Liver (tissue), 8 donors: ENCODE measurements at regions not wholly inside any gene's neighbourhood (a gene's known extent, or its start where the extent isn't known, plus 50 kb on each side); places are given as distances from the start of the nearest gene placed in this dataset.

Experiments used
- DNase-seq: peaks from one replicate; pipeline ENCODE4 v3.0.0-alpha.2; 2017; ENCODE audit warnings: low spot score
- H3K27ac ChIP-seq, 2 donors: one replicate each; pipeline ENCODE4 v1.7.0; 2013; ENCODE audit warnings: inconsistent platforms in 2 of 2, low read length in 2 of 2, control low read depth in 1 of 2, low read depth in 1 of 2, mild to moderate bottlenecking in 1 of 2
- H3K27me3 ChIP-seq, 4 donors: one replicate each; pipeline versions ENCODE4 v1.6.1 to v1.7.0; 2013; ENCODE audit warnings: low read length in 3 of 4, inconsistent platforms in 1 of 4, mild to moderate bottlenecking in 1 of 4, moderate library complexity in 1 of 4; ENCODE audit not compliant: control insufficient read depth in 4 of 4, insufficient read depth in 4 of 4
- H3K36me3 ChIP-seq, 4 donors: one replicate each; pipeline versions ENCODE4 v1.6.1 to v1.7.0; 2013; ENCODE audit warnings: low read length in 3 of 4, mild to moderate bottlenecking in 3 of 4, low read depth in 1 of 4, moderate library complexity in 1 of 4; ENCODE audit not compliant: control insufficient read depth in 4 of 4, insufficient read depth in 3 of 4
- H3K4me1 ChIP-seq, 4 donors: one replicate each; pipeline versions ENCODE4 v1.6.1 to v1.7.0; 2013; ENCODE audit warnings: low read length in 3 of 4, mild to moderate bottlenecking in 3 of 4, moderate library complexity in 1 of 4; ENCODE audit not compliant: control insufficient read depth in 4 of 4, insufficient read depth in 4 of 4
- H3K4me3 ChIP-seq, 3 donors: one replicate each; pipeline versions ENCODE4 v1.6.1 to v1.7.0; 2013; ENCODE audit warnings: low read length in 3 of 3, control low read depth in 1 of 3, low read depth in 1 of 3, mild to moderate bottlenecking in 1 of 3
- H3K9ac ChIP-seq, 2 donors: one replicate each; pipeline ENCODE4 v1.7.0; 2013; ENCODE audit warnings: low read length in 2 of 2, mild to moderate bottlenecking in 2 of 2, moderate library complexity in 2 of 2, control low read depth in 1 of 2, low read depth in 1 of 2
- H3K9me3 ChIP-seq, 4 donors: one replicate each; pipeline versions ENCODE4 v1.6.1 to v1.7.0; 2013; ENCODE audit warnings: low read length in 3 of 4; ENCODE audit not compliant: control insufficient read depth in 4 of 4
- CTCF ChIP-seq: fragments of 150-350 bp; IDR thresholded peaks from 2 replicates; pipeline ENCODE4 v1.5.1; 2017; ENCODE audit warnings: improper control_type of control experiment, low read depth, low read length; ENCODE audit not compliant: missing input control
- EGR1 ChIP-seq, 2 donors: IDR thresholded peaks; 2 replicates each; pipeline ENCODE4 v1.6.1; 2016 to 2018; ENCODE audit warnings: antibody characterized with exemption in 2 of 2, low read depth in 2 of 2
- FOXA1 ChIP-seq: IDR thresholded peaks from 2 replicates; pipeline ENCODE4 v1.6.1; 2016; ENCODE audit warnings: antibody characterized with exemption
- FOXA2 ChIP-seq: IDR thresholded peaks from 2 replicates; pipeline ENCODE4 v1.6.1; 2016; ENCODE audit warnings: antibody characterized with exemption
- GABPA ChIP-seq, 2 donors: IDR thresholded peaks in 1 of 2; conservative IDR thresholded peaks in 1 of 2; 2 replicates each; pipeline ENCODE4 v1.6.1; 2016; ENCODE audit warnings: antibody characterized with exemption in 2 of 2, mild to moderate bottlenecking in 1 of 2, moderate library complexity in 1 of 2
- HNF4A ChIP-seq, 2 donors: conservative IDR thresholded peaks; 2 replicates each; pipeline ENCODE4 v1.6.1; 2016; ENCODE audit warnings: antibody characterized with exemption in 2 of 2, mild to moderate bottlenecking in 2 of 2
- HNF4G ChIP-seq: IDR thresholded peaks from 2 replicates; pipeline ENCODE4 v1.6.1; 2016; ENCODE audit warnings: antibody characterized with exemption
- JUND ChIP-seq, 2 donors: IDR thresholded peaks; 2 replicates each; pipeline ENCODE4 v1.6.1; 2016; ENCODE audit warnings: antibody characterized with exemption in 2 of 2
- MAX ChIP-seq: IDR thresholded peaks from 2 replicates; pipeline ENCODE4 v1.6.1; 2016; ENCODE audit warnings: antibody characterized with exemption
- NR2F2 ChIP-seq: IDR thresholded peaks from 2 replicates; pipeline ENCODE4 v1.6.1; 2016; ENCODE audit warnings: antibody characterized with exemption
- RAD21 ChIP-seq, 2 donors: IDR thresholded peaks; 2 replicates each; pipeline ENCODE4 v1.6.1; 2016; ENCODE audit warnings: antibody characterized with exemption in 2 of 2, mild to moderate bottlenecking in 2 of 2
- REST ChIP-seq: IDR thresholded peaks from 2 replicates; pipeline ENCODE4 v1.6.1; 2016; ENCODE audit warnings: antibody characterized with exemption, mild to moderate bottlenecking
- RXRA ChIP-seq, 2 donors: IDR thresholded peaks; 2 replicates each; pipeline ENCODE4 v1.6.1; 2017 to 2018; ENCODE audit warnings: antibody characterized with exemption in 2 of 2, mild to moderate bottlenecking in 1 of 2
- SP1 ChIP-seq: IDR thresholded peaks from 2 replicates; pipeline ENCODE4 v1.6.1; 2018; ENCODE audit warnings: antibody characterized with exemption, mild to moderate bottlenecking
- WGBS: extraction: QIAGEN DNeasy Blood & Tissue Kit; methylation state at CpG from one replicate; pipeline ENCODE4 v1.1.7; 2013; 5-methylcytosine and 5-hydroxymethylcytosine counted together
- donor health status: healthy.
- donor health status: healthy.
- donor health status: healthy.
- donor health status: healthy.
- donor health status: healthy.

- 62% methylated on average over 2 of the region's 2 CpGs for WGBS
- TF ChIP-seq GABPA (IDR thresholded peaks at IDR 0.05 in 1 of 2, conservative IDR thresholded peaks at IDR 0.05 in 1 of 2) (no peak), RAD21 (IDR thresholded peaks at IDR 0.05) (peak; percentile 11 to 38), HNF4G (peak; percentile 37), SP1 (peak; percentile 41), EGR1 (IDR thresholded peaks at IDR 0.05; ENCODE audit: low read depth in 2 of 2) (no peak), RXRA (IDR thresholded peaks at IDR 0.05) (peak; percentile 24 to 62), NR2F2 (no peak), HNF4A (conservative IDR thresholded peaks at IDR 0.05) (peak; percentile 63 to 84), MAX (no peak), CTCF (no peak), JUND (IDR thresholded peaks at IDR 0.05) (peak in 1 of 2 donors; percentile 37)
These were observed 126.1 kb downstream of the MAP3K21 start for GRCh38 chr1:233453433-233454200.

GRCh38 chr1:233459470-233459945 lies 132.0 kb downstream of the MAP3K21 start:
- Histone ChIP-seq H3K4me1 (peaks cover 0 to 6% (median 0%) of the 10 kb centered on the region in 4 donors), H3K9me3 (no peaks in the 10 kb centered on the region), H3K4me3 (no peak overlapping the region), H3K36me3 (no peaks in the 10 kb centered on the region), H3K9ac (no peak overlapping the region), H3K27ac (no peak overlapping the region), H3K27me3 (no peaks in the 10 kb centered on the region)
- DNase-seq = no peak
- WGBS = 92% methylated on average over 1 of the region's 1 CpG
- TF ChIP-seq RAD21 (IDR thresholded peaks at IDR 0.05) = no peak
- TF ChIP-seq CTCF = no peak
- TF ChIP-seq JUND (IDR thresholded peaks at IDR 0.05) = no peak
- TF ChIP-seq MAX = no peak
- no peak for TF ChIP-seq HNF4G
- TF ChIP-seq REST = no peak
- TF ChIP-seq FOXA2 = no peak
- no peak for TF ChIP-seq GABPA (IDR thresholded peaks at IDR 0.05 in 1 of 2, conservative IDR thresholded peaks at IDR 0.05 in 1 of 2)
- no peak for TF ChIP-seq FOXA1

More at GRCh38 chr1:233453433-233454200, 126.1 kb downstream of the MAP3K21 start:
- Histone ChIP-seq H3K9me3 (no peaks in the 10 kb centered on the region), H3K4me1 (peaks cover 0 to 16% (median 10%) of the 10 kb centered on the region in 4 donors), H3K9ac (no peak overlapping the region), H3K4me3 (no peak overlapping the region), H3K36me3 (no peaks in the 10 kb centered on the region), H3K27ac (no peak overlapping the region), H3K27me3 (no peaks in the 10 kb centered on the region)
- no peak for DNase-seq
